Ishikawa (cell line): ENCODE measurements at regions not wholly inside any gene's neighbourhood (a gene's known extent, or its start where the extent isn't known, plus 50 kb on each side); places are given as distances from the start of the nearest gene placed in this dataset.

Source experiments
- CEBPB ChIP-seq: IDR thresholded peaks from 2 replicates; pipeline ENCODE4 v1.6.1; 2012
- CREB1 ChIP-seq: IDR thresholded peaks from 2 replicates; pipeline ENCODE4 v1.6.1; 2012; ENCODE audit warnings: low read depth
- EGR1 ChIP-seq: IDR thresholded peaks from 2 replicates; pipeline ENCODE4 v1.6.1; 2012
- EP300 ChIP-seq: IDR thresholded peaks from 2 replicates; pipeline ENCODE4 v1.6.1; 2012; ENCODE audit warnings: borderline replicate concordance
- FOXM1 ChIP-seq: IDR thresholded peaks from 2 replicates; pipeline ENCODE4 v1.6.1; 2012; ENCODE audit warnings: low read depth, borderline replicate concordance
- NFIC ChIP-seq: IDR thresholded peaks from 2 replicates; pipeline ENCODE4 v1.6.1; 2012
- RAD21 ChIP-seq: IDR thresholded peaks from 2 replicates; pipeline ENCODE4 v1.6.1; 2012; ENCODE audit warnings: low read depth
- TAF1 ChIP-seq: IDR thresholded peaks from 2 replicates; pipeline ENCODE4 v1.6.1; 2012; ENCODE audit warnings: low read depth, mild to moderate bottlenecking
- TCF12 ChIP-seq: IDR thresholded peaks from 2 replicates; pipeline ENCODE4 v1.6.1; 2012; ENCODE audit warnings: low read depth
- TEAD4 ChIP-seq: IDR thresholded peaks from 2 replicates; pipeline ENCODE4 v1.6.1; 2012
- YY1 ChIP-seq: IDR thresholded peaks from 2 replicates; pipeline ENCODE4 v1.6.1; 2012; ENCODE audit warnings: low read depth
- ZBTB7A ChIP-seq: IDR thresholded peaks from 2 replicates; pipeline ENCODE4 v1.6.1; 2012; ENCODE audit warnings: low read depth
- TF ChIP-seq, protein P1 (sequence below): IDR thresholded peaks from 2 replicates; pipeline ENCODE4 v1.6.1; 2012
- TF ChIP-seq, protein P2 (sequence below): IDR thresholded peaks from 2 replicates; pipeline ENCODE4 v1.6.1; 2012; ENCODE audit warnings: low read depth, mild to moderate bottlenecking
- TF ChIP-seq, protein P3 (sequence below): IDR thresholded peaks from 2 replicates; pipeline ENCODE4 v1.6.1; 2012

DNA sequence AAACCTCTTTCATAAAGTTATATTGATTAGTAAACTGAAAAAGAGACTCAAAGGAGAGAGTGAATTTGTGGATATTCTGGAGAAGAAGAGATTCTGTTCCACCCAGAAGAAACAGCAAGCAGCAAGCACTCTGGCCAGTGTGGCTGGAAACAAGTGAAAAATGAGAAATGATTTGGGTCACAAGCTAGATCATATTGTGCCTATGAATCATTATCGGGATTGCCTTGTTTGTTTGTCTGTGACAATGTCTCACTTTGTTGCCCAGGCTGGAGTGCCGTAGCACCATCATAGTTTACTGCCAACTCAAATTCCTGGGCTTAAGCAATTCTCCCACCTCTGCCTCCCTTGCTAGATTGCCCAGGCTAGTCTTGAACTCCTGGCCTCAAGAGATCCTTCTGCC lies 106.5 kb upstream of the LOC128125822 start:
- no peak for TF ChIP-seq YY1
- TF ChIP-seq, protein P1, sequence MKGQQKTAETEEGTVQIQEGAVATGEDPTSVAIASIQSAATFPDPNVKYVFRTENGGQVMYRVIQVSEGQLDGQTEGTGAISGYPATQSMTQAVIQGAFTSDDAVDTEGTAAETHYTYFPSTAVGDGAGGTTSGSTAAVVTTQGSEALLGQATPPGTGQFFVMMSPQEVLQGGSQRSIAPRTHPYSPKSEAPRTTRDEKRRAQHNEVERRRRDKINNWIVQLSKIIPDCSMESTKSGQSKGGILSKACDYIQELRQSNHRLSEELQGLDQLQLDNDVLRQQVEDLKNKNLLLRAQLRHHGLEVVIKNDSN: no peak
- TF ChIP-seq RAD21: no peak
- TF ChIP-seq CREB1: no peak
- TF ChIP-seq TCF12: no peak
- TF ChIP-seq EP300: no peak
- TF ChIP-seq TEAD4: no peak
- no peak for TF ChIP-seq FOXM1
- no peak for TF ChIP-seq CEBPB
- TF ChIP-seq, protein P2, sequence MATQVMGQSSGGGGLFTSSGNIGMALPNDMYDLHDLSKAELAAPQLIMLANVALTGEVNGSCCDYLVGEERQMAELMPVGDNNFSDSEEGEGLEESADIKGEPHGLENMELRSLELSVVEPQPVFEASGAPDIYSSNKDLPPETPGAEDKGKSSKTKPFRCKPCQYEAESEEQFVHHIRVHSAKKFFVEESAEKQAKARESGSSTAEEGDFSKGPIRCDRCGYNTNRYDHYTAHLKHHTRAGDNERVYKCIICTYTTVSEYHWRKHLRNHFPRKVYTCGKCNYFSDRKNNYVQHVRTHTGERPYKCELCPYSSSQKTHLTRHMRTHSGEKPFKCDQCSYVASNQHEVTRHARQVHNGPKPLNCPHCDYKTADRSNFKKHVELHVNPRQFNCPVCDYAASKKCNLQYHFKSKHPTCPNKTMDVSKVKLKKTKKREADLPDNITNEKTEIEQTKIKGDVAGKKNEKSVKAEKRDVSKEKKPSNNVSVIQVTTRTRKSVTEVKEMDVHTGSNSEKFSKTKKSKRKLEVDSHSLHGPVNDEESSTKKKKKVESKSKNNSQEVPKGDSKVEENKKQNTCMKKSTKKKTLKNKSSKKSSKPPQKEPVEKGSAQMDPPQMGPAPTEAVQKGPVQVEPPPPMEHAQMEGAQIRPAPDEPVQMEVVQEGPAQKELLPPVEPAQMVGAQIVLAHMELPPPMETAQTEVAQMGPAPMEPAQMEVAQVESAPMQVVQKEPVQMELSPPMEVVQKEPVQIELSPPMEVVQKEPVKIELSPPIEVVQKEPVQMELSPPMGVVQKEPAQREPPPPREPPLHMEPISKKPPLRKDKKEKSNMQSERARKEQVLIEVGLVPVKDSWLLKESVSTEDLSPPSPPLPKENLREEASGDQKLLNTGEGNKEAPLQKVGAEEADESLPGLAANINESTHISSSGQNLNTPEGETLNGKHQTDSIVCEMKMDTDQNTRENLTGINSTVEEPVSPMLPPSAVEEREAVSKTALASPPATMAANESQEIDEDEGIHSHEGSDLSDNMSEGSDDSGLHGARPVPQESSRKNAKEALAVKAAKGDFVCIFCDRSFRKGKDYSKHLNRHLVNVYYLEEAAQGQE: no peak
- no peak for TF ChIP-seq TAF1
- TF ChIP-seq EGR1: no peak
- no peak for TF ChIP-seq ZBTB7A
- no peak for TF ChIP-seq NFIC
- TF ChIP-seq, protein P3, sequence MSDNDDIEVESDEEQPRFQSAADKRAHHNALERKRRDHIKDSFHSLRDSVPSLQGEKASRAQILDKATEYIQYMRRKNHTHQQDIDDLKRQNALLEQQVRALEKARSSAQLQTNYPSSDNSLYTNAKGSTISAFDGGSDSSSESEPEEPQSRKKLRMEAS: no peak

DNA sequence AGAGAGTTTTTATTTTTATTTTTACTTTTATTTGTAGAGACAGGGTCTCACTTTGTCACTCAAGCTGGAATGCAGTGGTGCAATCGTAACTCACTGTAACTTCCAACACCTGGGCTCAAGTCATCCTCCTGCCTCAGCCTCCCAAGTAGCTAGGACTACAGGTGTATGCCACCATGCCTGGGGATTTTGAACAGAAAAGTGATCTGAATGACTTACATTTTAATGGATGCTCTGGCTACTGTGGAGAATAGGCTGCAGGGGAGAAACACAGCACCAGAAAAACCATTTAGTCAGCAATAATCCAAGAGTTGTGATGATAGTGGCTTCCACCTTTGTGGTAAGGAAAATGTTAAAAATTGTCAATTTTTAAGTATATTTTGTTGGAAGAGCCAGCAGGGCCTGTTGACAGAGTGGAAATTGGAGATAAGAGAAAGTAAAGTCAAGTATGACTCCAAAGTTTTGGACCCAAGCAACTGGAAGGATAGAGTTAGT lies 106.0 kb upstream of the LOC128125822 start:
- TF ChIP-seq TCF12 (no peak), FOXM1 (no peak), CEBPB (no peak), TAF1 (no peak), YY1 (no peak), TEAD4 (no peak), NFIC (no peak), EGR1 (no peak), EP300 (no peak), RAD21 (no peak), ZBTB7A (no peak), CREB1 (no peak)
- TF ChIP-seq, protein P2: no peak
- TF ChIP-seq, protein P3: no peak
- TF ChIP-seq, protein P1: no peak

DNA sequence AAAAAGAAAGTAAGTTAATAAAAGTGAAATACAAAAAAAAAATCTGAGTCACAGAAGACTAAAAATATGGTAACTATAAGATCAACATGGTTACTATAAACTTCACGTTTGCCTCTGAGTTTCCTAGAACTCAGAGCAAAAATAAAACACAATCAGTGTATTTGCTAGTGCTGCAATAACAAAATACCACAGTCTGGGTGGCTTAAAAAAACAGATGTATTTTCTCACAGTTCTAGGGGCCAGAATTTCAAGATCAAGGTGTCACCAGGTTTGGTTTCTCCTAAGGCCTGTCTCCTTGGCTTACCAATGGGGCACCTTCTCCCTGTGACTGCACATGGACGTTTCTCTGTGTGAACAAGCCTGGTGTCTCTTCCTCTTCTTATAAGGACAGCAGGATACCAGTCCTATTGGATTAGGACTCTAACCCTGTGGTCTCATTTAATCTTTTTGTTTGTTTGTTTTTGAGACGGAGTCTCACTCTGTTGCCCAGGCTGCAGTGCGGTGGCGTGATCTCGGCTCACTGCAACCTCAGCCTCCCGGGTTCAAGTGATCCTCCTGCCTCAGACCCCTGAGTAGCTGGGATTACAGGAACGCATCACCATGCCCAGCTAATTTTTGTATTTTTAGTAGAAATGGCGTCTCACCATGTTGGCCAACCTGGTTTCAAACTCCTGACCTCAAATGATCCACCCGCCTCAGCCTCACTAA lies 104.9 kb upstream of the LOC128125822 start:
- TF ChIP-seq, protein P1: no peak
- TF ChIP-seq CREB1: no peak
- no peak for TF ChIP-seq TCF12
- no peak for TF ChIP-seq EP300
- no peak for TF ChIP-seq RAD21
- no peak for TF ChIP-seq NFIC
- no peak for TF ChIP-seq FOXM1
- TF ChIP-seq YY1: no peak
- no peak for TF ChIP-seq CEBPB
- no peak for TF ChIP-seq TEAD4
- TF ChIP-seq, protein P2: no peak
- TF ChIP-seq, protein P3: no peak
- no peak for TF ChIP-seq ZBTB7A
- TF ChIP-seq EGR1: no peak
- no peak for TF ChIP-seq TAF1
